ENCODE measurements at regions not wholly inside any gene's neighbourhood (a gene's known extent, or its start where the extent isn't known, plus 50 kb on each side); places are given as distances from the start of the nearest gene placed in this dataset.
A peak's percentile ranks its signal among the peaks of the same experiment; 100 is the strongest.

GRCh38 chr5:66406761-66407336 lies 189.3 kb upstream of the MAST4 start:
- Mint-ChIP-seq H3K27ac (peak overlapping the region in 1 of 3 donors; percentile 84), H3K4me3 (no peak overlapping the region), H3K27me3 (peaks cover 8% of the 10 kb centered on the region), H3K4me1 (peaks cover 0 to 2% (median 0%) of the 10 kb centered on the region in 3 donors), H3K9me3 (peaks cover 0 to 4% (median 0%) of the 10 kb centered on the region in 3 donors), H3K36me3 (no peaks in the 10 kb centered on the region)

DNA sequence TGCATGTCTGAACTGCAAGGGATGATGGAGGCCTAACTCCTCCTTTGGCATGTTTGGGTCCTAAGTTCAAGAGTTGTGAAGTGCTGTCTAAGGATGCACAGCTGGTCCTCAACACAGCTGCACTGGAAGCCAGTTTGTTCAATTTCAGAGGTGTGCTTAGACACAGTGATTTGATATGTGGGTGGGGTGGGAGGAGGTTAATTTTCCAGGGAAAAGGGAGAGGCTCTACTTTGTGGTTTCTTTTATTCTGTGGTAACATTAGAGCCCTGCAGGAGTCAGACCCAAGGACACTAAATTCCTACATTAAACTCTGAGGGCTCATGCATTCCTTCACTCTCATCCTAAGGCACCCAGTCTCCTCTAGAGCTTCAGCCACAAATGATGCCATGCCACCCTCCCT lies 188.4 kb upstream of the MAST4 start:
- Mint-ChIP-seq H3K27me3 (peaks cover 8% of the 10 kb centered on the region), H3K9me3 (peaks cover 0 to 4% (median 0%) of the 10 kb centered on the region in 3 donors), H3K4me1 (peaks cover 0 to under 1% (median 0%) of the 10 kb centered on the region in 3 donors), H3K4me3 (no peak overlapping the region), H3K36me3 (no peaks in the 10 kb centered on the region), H3K27ac (no peak overlapping the region)

DNA sequence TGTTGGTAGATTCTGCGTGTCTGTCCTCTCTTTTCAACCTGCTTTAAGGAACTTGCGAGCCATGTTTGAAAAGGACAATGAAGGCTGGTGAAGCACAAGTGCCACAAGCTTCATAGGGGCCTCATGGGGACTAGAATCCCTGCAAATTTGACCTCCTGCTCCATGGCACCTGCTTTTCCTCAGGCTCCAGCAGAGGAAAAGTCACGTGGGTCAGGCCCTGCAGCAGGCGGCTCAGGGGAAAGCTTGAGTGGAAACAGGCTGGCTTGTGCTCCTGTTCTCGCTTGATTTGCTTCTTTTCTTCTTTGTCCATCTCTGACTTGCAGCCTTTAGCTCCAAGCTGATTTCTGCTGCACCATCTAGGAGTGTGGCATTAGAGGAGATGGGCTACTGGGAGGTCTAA lies 187.6 kb upstream of the MAST4 start:
- Mint-ChIP-seq H3K27me3 (peaks cover 10% of the 10 kb centered on the region), H3K36me3 (no peaks in the 10 kb centered on the region), H3K9me3 (peaks cover 0 to 4% (median 0%) of the 10 kb centered on the region in 3 donors), H3K4me1 (no peaks in the 10 kb centered on the region), H3K27ac (no peak overlapping the region), H3K4me3 (no peak overlapping the region)

- H3K27ac Mint-ChIP-seq = no peak overlapping the region
- H3K4me1 Mint-ChIP-seq = no peaks in the 10 kb centered on the region
- no peaks in the 10 kb centered on the region for H3K36me3 Mint-ChIP-seq
- peaks cover 14% of the 10 kb centered on the region for H3K27me3 Mint-ChIP-seq
- no peaks in the 10 kb centered on the region for H3K9me3 Mint-ChIP-seq
- no peak overlapping the region for H3K4me3 Mint-ChIP-seq
These were observed 186.1 kb upstream of the MAST4 start for GRCh38 chr5:66410122-66410521.

- H3K4me3 Mint-ChIP-seq = no peak overlapping the region
- no peaks in the 10 kb centered on the region for H3K36me3 Mint-ChIP-seq
- no peaks in the 10 kb centered on the region for H3K9me3 Mint-ChIP-seq
- peaks cover 0 to 4% (median under 1%) of the 10 kb centered on the region in 3 donors for H3K4me1 Mint-ChIP-seq
- H3K27ac Mint-ChIP-seq = no peak overlapping the region
- peaks cover 7% of the 10 kb centered on the region for H3K27me3 Mint-ChIP-seq
These were observed 184.5 kb upstream of the MAST4 start for GRCh38 chr5:66411701-66412100.

GRCh38 chr5:66413931-66414330 lies 182.3 kb upstream of the MAST4 start:
- no peaks in the 10 kb centered on the region for H3K9me3 Mint-ChIP-seq
- no peaks in the 10 kb centered on the region for H3K36me3 Mint-ChIP-seq
- H3K4me3 Mint-ChIP-seq = no peak overlapping the region
- peaks cover 0 to 4% (median 1%) of the 10 kb centered on the region in 3 donors for H3K4me1 Mint-ChIP-seq
- H3K27me3 Mint-ChIP-seq = peaks cover 6% of the 10 kb centered on the region
- no peak overlapping the region for H3K27ac Mint-ChIP-seq

GRCh38 chr5:66415208-66415607 lies 181.0 kb upstream of the MAST4 start:
- H3K9me3 Mint-ChIP-seq = peaks cover 0 to 3% (median 0%) of the 10 kb centered on the region in 3 donors
- no peak overlapping the region for H3K27ac Mint-ChIP-seq
- peaks cover 6% of the 10 kb centered on the region for H3K27me3 Mint-ChIP-seq
- H3K4me3 Mint-ChIP-seq = no peak overlapping the region
- no peaks in the 10 kb centered on the region for H3K36me3 Mint-ChIP-seq
- H3K4me1 Mint-ChIP-seq = peaks cover 0 to 4% (median 1%) of the 10 kb centered on the region in 3 donors

- H3K4me3 Mint-ChIP-seq = no peak overlapping the region
- peaks cover 6% of the 10 kb centered on the region for H3K27me3 Mint-ChIP-seq
These were observed 179.5 kb upstream of the MAST4 start for GRCh38 chr5:66416698-66417097.

DNA sequence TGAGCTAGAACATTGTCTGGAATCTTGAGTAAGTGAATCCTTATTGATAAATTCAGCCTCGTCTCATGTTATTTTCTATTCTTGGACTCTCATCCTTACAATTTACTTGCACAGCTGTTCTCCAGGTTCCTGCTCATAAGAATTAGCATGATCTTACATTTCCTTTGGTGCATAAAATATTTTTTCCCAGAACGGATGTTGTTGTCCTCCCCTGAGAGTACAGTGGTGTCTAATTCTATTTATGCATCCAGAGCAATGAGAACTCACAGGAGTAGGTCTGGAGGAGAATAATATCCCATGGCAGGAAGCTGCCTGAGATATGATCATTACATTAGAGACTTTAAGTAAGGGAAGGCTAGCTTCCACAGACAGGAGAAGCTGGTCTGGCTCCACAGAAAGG lies 178.4 kb upstream of the MAST4 start:
- Mint-ChIP-seq H3K27ac (no peak overlapping the region), H3K4me1 (peaks cover 0 to 4% (median 1%) of the 10 kb centered on the region in 3 donors), H3K9me3 (peaks cover 0 to 5% (median 3%) of the 10 kb centered on the region in 3 donors), H3K36me3 (no peaks in the 10 kb centered on the region), H3K27me3 (peaks cover 6% of the 10 kb centered on the region), H3K4me3 (no peak overlapping the region)

More at GRCh38 chr5:66416698-66417097, 179.5 kb upstream of the MAST4 start:
- peaks cover 0 to 4% (median 1%) of the 10 kb centered on the region in 3 donors for H3K4me1 Mint-ChIP-seq
- H3K9me3 Mint-ChIP-seq = peaks cover 0 to 3% (median 0%) of the 10 kb centered on the region in 3 donors
- no peaks in the 10 kb centered on the region for H3K36me3 Mint-ChIP-seq
- no peak overlapping the region for H3K27ac Mint-ChIP-seq

DNA sequence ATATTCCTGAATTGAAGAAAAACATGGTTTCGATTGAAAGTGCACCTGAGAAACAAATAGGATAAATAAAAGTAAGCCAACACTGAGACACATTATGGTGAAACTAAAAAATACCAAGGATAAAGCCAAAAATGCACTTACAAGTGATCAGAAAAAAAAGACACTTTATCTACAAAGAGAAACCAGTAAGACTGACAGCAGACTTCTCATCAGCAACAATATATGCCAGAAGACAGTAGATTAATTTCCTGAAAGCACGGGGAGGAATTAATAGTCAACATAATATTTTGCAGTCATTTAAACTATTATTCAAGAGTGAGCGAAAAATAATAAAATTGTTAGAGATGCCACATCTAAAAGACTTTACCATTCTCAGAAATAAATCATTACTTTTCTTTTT lies 172.7 kb upstream of the MAST4 start:
- H3K4me1 Mint-ChIP-seq = peaks cover 0 to 2% (median 0%) of the 10 kb centered on the region in 3 donors
- no peak overlapping the region for H3K4me3 Mint-ChIP-seq
- peaks cover 2% of the 10 kb centered on the region for H3K36me3 Mint-ChIP-seq
- H3K27me3 Mint-ChIP-seq = peaks cover under 1% of the 10 kb centered on the region
- no peak overlapping the region for H3K27ac Mint-ChIP-seq
- H3K9me3 Mint-ChIP-seq = peaks cover 0 to 13% (median 9%) of the 10 kb centered on the region in 3 donors

GRCh38 chr5:66425842-66426241 lies 170.4 kb upstream of the MAST4 start:
- Mint-ChIP-seq H3K27ac (no peak overlapping the region), H3K27me3 (peaks cover 3% of the 10 kb centered on the region), H3K4me1 (peaks cover 0 to 2% (median 0%) of the 10 kb centered on the region in 3 donors), H3K9me3 (peaks cover 0 to 13% (median 12%) of the 10 kb centered on the region in 3 donors), H3K36me3 (peaks cover 5% of the 10 kb centered on the region), H3K4me3 (no peak overlapping the region)

DNA sequence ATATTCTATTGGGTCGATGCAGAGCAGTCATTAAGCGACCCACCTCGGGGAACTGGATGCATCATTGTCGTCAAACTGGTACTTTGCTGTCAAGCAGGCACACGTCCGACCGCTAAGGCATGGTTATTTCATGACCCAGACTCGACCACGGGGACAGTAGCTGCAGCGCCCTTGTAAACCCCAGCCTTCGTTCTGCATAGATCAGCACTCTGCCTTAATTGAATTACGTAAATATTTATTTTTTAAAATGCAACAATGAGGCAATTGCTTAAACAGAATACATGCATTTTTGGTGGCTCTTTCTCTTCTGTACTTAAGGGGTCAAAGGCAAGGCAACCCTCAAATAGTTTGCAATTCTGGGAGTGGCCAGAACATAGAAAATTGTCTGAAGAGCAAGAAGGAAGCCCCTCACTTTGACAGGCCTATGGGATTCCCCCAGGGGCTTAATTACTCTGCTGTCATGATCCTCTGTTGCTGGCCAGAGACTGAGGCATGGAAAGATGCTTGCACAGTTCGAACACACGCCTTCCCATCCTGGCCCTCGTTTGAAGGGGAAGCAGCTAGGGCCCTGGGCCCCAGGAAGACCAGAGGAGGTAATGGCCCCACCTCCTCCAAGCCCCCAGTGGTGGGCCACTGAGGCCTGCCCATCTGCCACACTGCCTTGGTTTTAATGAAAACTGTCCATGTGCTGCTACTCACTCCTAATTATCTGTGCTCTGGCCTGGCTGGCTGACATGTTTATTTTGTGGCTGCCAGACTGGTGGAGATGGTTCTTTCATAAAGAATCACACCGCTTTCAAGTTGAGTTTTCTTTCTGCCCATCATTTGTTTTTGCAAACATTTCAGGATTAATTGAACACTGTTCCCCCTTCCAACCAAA lies 169.7 kb upstream of the MAST4 start:
- H3K27me3 Mint-ChIP-seq = peaks cover 3% of the 10 kb centered on the region
- peaks cover 0 to 2% (median 0%) of the 10 kb centered on the region in 3 donors for H3K4me1 Mint-ChIP-seq

DNA sequence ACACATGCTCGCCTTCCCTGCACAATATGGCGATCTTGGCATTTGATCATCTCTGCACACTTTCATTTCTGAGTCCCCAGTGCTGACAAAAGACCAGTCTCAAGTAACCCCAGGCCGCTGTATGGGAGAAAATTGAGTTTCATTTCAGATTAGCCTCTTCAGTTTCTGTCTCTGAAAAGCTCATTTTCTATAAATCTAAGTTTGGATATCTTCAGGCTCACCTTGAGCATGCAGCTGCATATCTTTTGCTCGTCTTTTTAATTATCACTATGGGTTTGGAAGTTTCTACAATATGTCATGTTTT lies 169.1 kb upstream of the MAST4 start:
- Mint-ChIP-seq H3K4me3 (no peak overlapping the region), H3K36me3 (peaks cover 5% of the 10 kb centered on the region), H3K9me3 (peaks cover 0 to 13% (median 12%) of the 10 kb centered on the region in 3 donors), H3K27me3 (peaks cover 3% of the 10 kb centered on the region), H3K4me1 (peaks cover 0 to 2% (median 0%) of the 10 kb centered on the region in 3 donors), H3K27ac (no peak overlapping the region)

More for the DNA sequence above, 169.7 kb upstream of the MAST4 start:
- Mint-ChIP-seq H3K9me3 (peaks cover 0 to 13% (median 12%) of the 10 kb centered on the region in 3 donors), H3K27ac (no peak overlapping the region), H3K36me3 (peaks cover 5% of the 10 kb centered on the region), H3K4me3 (no peak overlapping the region)

DNA sequence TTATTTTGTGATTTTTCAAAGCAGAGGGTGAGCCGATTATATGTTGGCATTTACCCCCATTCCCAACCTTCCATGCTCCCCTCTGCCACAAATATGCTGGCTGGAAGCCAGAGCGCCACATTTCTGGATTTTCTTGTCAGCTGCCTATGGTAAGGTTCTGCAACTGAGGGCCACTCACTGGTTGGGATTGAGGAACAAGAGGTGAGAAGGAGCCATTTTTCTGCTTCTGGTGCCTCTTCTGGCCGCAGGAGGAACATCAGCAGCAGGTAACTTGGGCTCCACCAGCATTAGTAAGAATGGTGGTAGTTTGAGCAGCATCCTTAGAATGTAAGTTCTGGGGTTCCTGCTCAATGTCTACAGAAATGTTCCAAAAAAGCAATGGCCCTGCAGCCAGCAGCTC lies 159.5 kb upstream of the MAST4 start:
- Mint-ChIP-seq H3K4me1 (peaks cover 0 to 4% (median 3%) of the 10 kb centered on the region in 3 donors), H3K27ac (no peak overlapping the region), H3K4me3 (no peak overlapping the region), H3K9me3 (peaks cover 0 to 2% (median 2%) of the 10 kb centered on the region in 3 donors), H3K36me3 (no peaks in the 10 kb centered on the region), H3K27me3 (no peaks in the 10 kb centered on the region)

GRCh38 chr5:66438087-66438486 lies 158.1 kb upstream of the MAST4 start:
- Mint-ChIP-seq H3K4me3 (no peak overlapping the region), H3K27me3 (no peaks in the 10 kb centered on the region), H3K36me3 (no peaks in the 10 kb centered on the region), H3K27ac (no peak overlapping the region), H3K9me3 (no peaks in the 10 kb centered on the region), H3K4me1 (peaks cover 0 to 4% (median 3%) of the 10 kb centered on the region in 3 donors)

Measured in IgD-negative memory B cell (primary cell).